ENCODE measurements at regions not wholly inside any gene's neighbourhood (a gene's known extent, or its start where the extent isn't known, plus 50 kb on each side); places are given as distances from the start of the nearest gene placed in this dataset.

DNA sequence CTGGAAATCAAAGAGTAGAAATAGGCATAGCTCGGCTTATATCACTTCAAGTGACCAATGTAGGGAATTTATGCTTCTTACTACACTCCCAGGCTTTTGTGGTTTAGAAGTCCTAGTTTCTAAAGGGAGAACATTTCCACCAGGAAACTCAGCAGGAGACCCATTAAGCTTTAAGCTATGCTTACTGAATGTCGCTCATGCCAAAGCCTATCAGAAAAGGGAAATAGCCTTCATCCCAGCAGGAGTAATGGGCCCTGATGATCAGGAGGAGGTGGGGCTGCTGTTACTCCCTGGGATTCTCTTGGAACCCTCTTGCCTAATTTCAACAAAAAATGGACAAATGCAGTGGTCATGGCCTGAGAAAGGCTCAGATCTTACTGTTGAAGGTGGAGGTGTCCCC, 54.5 kb upstream of the SEMA6A start:
- CTCF ChIA-PET: no interaction called here
- Mint-ChIP-seq H3K36me3 (ENCODE audit: insufficient read depth, unreplicated experiment) (peaks cover 8% of the 10 kb centered on the region), H3K27me3 (ENCODE audit: unreplicated experiment) (no peaks in the 10 kb centered on the region), H3K4me1 (ENCODE audit: low read depth, unreplicated experiment) (peaks cover 31% of the 10 kb centered on the region), H3K4me3 (ENCODE audit: low read depth, unreplicated experiment) (no peak overlapping the region), H3K27ac (ENCODE audit: unreplicated experiment) (no peak overlapping the region), H3K9me3 (ENCODE audit: low read depth, unreplicated experiment) (no peaks in the 10 kb centered on the region)
- DNase-seq: no peak
- no TSS peak for BruUV-seq (replicated peaks)
- TF ChIP-seq, protein P1, sequence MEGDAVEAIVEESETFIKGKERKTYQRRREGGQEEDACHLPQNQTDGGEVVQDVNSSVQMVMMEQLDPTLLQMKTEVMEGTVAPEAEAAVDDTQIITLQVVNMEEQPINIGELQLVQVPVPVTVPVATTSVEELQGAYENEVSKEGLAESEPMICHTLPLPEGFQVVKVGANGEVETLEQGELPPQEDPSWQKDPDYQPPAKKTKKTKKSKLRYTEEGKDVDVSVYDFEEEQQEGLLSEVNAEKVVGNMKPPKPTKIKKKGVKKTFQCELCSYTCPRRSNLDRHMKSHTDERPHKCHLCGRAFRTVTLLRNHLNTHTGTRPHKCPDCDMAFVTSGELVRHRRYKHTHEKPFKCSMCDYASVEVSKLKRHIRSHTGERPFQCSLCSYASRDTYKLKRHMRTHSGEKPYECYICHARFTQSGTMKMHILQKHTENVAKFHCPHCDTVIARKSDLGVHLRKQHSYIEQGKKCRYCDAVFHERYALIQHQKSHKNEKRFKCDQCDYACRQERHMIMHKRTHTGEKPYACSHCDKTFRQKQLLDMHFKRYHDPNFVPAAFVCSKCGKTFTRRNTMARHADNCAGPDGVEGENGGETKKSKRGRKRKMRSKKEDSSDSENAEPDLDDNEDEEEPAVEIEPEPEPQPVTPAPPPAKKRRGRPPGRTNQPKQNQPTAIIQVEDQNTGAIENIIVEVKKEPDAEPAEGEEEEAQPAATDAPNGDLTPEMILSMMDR (IDR thresholded peaks at IDR 0.05; ENCODE audit: unreplicated experiment): no peak
- intact Hi-C loops (cut with micrococcal nuclease; ENCODE audit: unreplicated experiment): no loop called here

GRCh38 chr5:116626945-116627679, 52.5 kb upstream of the SEMA6A start:
- DNase-seq: no peak
- CTCF ChIA-PET: interaction anchor here (1.2 kb wide), 1 partner anchor 12 kb away, joined by 4 read pairs; no protein-coding TSS in a partner anchor
- Mint-ChIP-seq H3K36me3 (ENCODE audit: insufficient read depth, unreplicated experiment) (peaks cover 8% of the 10 kb centered on the region), H3K27me3 (ENCODE audit: unreplicated experiment) (no peaks in the 10 kb centered on the region), H3K9me3 (ENCODE audit: low read depth, unreplicated experiment) (no peaks in the 10 kb centered on the region), H3K4me1 (ENCODE audit: low read depth, unreplicated experiment) (peaks cover 40% of the 10 kb centered on the region), H3K4me3 (ENCODE audit: low read depth, unreplicated experiment) (no peak overlapping the region), H3K27ac (ENCODE audit: unreplicated experiment) (no peak overlapping the region)
- intact Hi-C loops (cut with micrococcal nuclease; ENCODE audit: unreplicated experiment): no loop called here
- no TSS peak for BruUV-seq (replicated peaks)
- TF ChIP-seq, protein P1 (IDR thresholded peaks at IDR 0.05; ENCODE audit: unreplicated experiment): no peak

DNA sequence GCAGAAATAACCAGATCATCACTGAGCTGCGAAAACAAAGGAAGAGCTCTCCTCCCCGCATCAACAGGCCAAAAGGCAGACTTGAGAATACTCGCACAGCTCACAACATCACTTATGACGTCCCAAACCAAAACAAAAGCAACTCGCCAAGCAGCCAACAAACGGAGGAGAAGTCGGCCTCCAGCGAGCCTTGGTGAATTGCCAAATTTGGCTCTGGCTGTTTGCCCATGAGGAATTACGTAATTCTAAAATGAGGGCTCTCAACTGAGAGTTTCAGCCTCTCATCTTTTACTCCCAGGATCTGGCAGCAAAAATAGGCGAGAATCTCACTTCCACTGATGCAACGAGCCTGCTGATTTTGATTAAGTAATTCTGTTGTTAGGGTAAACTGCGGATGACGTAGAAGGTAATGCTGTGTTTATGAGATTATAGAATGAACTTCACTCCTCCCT, 51.7 kb upstream of the SEMA6A start:
- peaks cover 40% of the 10 kb centered on the region for H3K4me1 Mint-ChIP-seq (ENCODE audit: low read depth, unreplicated experiment)
- no peaks in the 10 kb centered on the region for H3K27me3 Mint-ChIP-seq (ENCODE audit: unreplicated experiment)
- H3K27ac Mint-ChIP-seq (ENCODE audit: unreplicated experiment): peak overlapping the region; percentile 34
- DNase-seq: peak; percentile 79
- CTCF ChIA-PET: interaction anchor here (0.6 kb wide), 1 partner anchor 793 kb away, joined by 3 read pairs; no protein-coding TSS in a partner anchor
- intact Hi-C loops (cut with micrococcal nuclease; ENCODE audit: unreplicated experiment): no loop called here
- BruUV-seq (replicated peaks): no TSS peak
- H3K9me3 Mint-ChIP-seq (ENCODE audit: low read depth, unreplicated experiment): no peaks in the 10 kb centered on the region
- TF ChIP-seq, protein P1 (IDR thresholded peaks at IDR 0.05; ENCODE audit: unreplicated experiment): no peak
- H3K4me3 Mint-ChIP-seq (ENCODE audit: low read depth, unreplicated experiment): peak overlapping the region; percentile 20
- peaks cover 8% of the 10 kb centered on the region for H3K36me3 Mint-ChIP-seq (ENCODE audit: insufficient read depth, unreplicated experiment)
